ENCODE measurements at regions not wholly inside any gene's neighbourhood (a gene's known extent, or its start where the extent isn't known, plus 50 kb on each side); places are given as distances from the start of the nearest gene placed in this dataset.

DNA sequence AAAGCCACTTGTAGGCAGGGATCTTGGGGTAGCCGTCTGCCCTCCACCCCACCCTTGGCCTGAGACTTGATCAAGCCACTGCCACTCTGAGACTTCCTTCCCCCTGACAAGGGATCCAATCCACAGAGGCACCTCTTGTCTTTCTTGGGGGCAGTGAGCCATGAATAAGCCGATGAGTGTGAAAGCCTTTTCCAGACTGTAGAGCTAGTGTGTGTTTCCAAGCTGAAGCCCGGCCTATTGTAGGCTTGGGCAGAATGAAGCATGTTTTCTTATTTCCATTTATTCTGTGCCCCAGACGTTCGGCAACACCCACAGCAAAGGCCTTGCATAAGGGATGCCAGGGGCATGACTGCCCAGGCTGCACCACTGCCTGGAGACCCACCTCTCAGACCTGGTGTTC lies 991.6 kb downstream of the BCL11B start:
- TF ChIP-seq, protein P1, sequence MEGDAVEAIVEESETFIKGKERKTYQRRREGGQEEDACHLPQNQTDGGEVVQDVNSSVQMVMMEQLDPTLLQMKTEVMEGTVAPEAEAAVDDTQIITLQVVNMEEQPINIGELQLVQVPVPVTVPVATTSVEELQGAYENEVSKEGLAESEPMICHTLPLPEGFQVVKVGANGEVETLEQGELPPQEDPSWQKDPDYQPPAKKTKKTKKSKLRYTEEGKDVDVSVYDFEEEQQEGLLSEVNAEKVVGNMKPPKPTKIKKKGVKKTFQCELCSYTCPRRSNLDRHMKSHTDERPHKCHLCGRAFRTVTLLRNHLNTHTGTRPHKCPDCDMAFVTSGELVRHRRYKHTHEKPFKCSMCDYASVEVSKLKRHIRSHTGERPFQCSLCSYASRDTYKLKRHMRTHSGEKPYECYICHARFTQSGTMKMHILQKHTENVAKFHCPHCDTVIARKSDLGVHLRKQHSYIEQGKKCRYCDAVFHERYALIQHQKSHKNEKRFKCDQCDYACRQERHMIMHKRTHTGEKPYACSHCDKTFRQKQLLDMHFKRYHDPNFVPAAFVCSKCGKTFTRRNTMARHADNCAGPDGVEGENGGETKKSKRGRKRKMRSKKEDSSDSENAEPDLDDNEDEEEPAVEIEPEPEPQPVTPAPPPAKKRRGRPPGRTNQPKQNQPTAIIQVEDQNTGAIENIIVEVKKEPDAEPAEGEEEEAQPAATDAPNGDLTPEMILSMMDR (conservative IDR thresholded peaks at IDR 0.05; ENCODE audit: low read depth, low read length): no peak
- TF ChIP-seq RCOR1 (IDR thresholded peaks at IDR 0.05; ENCODE audit: insufficient replicate concordance, low read length) (no peak), POLR2A (IDR thresholded peaks at IDR 0.05; ENCODE audit: low read depth, low read length) (no peak), USF2 (IDR thresholded peaks at IDR 0.05; ENCODE audit: low read depth, low read length) (no peak), CHD1 (IDR thresholded peaks at IDR 0.05; ENCODE audit: low read depth, low read length) (no peak), RAD21 (IDR thresholded peaks at IDR 0.05; ENCODE audit: low read length) (no peak), MXI1 (IDR thresholded peaks at IDR 0.05; ENCODE audit: borderline replicate concordance, low read depth, low read length) (no peak), ELK1 (IDR thresholded peaks at IDR 0.05; ENCODE audit: borderline replicate concordance, low read depth, low read length) (no peak), BHLHE40 (IDR thresholded peaks at IDR 0.05; ENCODE audit: low read depth, low read length) (no peak), SMC3 (IDR thresholded peaks at IDR 0.05; ENCODE audit: low read depth, low read length) (no peak), MAFK (IDR thresholded peaks at IDR 0.05; ENCODE audit: low read depth, low read length) (no peak)

Measured in IMR-90 (cell line).